ENCODE measurements at regions not wholly inside any gene's neighbourhood (a gene's known extent, or its start where the extent isn't known, plus 50 kb on each side); places are given as distances from the start of the nearest gene placed in this dataset.

DNA sequence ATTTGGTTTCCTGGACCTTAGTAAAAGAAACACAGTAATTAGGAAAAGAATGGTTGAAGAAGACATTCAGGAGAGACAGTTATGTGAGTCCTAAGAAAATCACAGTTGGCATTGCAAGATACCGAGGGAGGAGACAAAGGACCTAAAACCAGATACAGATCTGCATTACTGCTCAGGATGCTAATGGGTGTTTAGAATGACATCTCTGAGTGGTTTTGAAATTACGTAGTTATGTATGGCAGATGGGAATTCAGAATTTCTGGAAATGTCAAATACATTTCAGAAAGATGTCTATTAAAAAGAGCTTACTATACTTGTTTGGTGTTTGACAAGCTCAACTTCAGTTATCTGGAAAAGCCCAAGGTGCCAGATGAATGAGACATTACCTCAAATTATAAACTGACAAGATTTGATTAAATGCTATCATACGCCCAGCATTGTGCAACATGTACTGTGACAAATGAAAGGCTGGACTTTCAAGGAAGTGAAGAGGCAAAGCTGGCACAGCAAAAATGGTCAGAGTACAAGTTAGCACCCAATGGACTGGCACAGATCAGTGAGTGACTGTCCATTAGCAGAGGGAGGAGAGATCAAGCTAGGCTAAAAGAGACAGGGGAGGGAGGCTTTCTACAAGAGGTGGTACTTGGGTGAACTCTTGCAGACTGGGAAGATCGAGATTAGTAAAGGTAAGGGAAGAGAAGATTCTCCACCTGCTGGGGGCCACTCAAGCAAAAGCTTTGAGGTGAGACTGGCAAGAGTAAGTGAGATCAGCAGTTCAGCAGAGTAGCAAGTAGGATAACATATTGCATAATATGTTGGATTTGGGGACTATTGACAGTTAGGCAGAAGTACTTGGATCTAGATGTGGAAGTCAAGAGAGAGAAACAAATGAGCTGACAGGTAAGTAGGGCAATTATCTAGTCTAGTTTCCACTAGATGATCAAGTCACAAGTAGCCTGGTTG, 168.9 kb downstream of the CYRIA start:
- DNase-seq, result no peak

- DNase-seq, result no peak
Measured at GRCh38 chr2:16495509-16496208, 170.0 kb downstream of the CYRIA start.

GRCh38 chr2:16494836-16495508, 170.7 kb downstream of the CYRIA start:
- DNase-seq, result no peak

GRCh38 chr2:16493788-16494187, 171.8 kb downstream of the CYRIA start:
- no peak for DNase-seq

- no peak for DNase-seq
Measured at GRCh38 chr2:16487686-16488085, 177.9 kb downstream of the CYRIA start.

DNA sequence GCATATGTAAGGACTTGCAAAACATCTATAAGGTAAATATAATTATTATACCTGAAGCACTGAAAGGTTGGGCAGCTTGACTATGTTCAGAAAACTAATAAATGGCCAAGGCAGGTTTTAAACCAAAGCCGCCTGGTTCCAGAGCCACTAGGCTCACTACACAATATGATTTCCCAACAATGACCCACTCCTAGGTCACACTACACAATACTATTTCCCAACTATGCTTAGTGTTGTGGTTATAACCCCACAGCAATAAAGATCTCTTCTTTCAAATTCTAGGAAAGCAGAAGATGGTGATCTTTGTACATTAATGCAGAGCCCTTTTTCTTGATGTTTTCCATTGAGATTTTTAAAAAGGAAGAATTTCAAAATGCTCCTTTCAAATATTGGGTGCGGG, 180.4 kb downstream of the CYRIA start:
- no peak for DNase-seq

- no peak for DNase-seq
Measured at GRCh38 chr2:16482460-16482859, 183.2 kb downstream of the CYRIA start.

DNA sequence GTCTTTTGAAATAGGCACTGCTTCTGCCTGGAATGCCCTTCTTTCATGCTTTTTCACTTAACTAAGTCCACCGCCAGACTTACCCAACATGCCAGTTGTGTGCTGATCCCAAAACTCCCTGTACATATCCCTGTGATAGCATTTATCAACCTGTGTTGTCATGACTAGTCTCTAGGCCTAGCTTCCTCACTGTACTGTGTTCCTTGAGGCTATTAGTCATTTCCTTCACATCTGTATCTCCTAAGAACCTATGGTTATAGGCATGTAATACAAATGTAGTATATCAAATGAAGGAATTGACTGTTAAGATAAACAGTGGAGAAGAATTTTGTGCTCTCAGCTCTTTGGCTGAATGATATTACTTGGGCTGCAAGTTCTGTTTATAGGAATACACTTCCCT, 184.3 kb downstream of the CYRIA start:
- no peak for DNase-seq

DNA sequence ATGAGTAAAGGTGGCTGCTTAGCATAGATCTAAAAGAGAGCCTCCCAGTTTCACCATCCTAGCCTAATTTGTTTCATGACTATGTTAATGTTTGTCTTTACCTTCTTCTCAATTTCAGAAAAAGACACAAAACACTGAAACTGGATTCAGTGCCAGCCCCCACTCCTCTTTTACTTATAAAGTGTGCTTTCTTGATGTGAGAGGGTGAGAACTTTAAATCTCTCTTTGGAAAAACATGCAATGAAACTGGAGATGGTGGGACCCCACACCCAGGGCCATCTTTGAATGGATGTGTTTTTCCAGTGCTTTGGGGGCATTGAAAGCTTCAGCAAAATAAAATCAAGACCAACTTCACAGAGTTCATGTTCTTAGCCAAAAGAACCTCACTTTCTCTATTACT, 185.9 kb downstream of the CYRIA start:
- DNase-seq, result no peak

GRCh38 chr2:16478434-16479210, 187.0 kb downstream of the CYRIA start:
- no peak for DNase-seq

- no peak for DNase-seq
Measured at GRCh38 chr2:16477648-16478047, 188.0 kb downstream of the CYRIA start.

DNA sequence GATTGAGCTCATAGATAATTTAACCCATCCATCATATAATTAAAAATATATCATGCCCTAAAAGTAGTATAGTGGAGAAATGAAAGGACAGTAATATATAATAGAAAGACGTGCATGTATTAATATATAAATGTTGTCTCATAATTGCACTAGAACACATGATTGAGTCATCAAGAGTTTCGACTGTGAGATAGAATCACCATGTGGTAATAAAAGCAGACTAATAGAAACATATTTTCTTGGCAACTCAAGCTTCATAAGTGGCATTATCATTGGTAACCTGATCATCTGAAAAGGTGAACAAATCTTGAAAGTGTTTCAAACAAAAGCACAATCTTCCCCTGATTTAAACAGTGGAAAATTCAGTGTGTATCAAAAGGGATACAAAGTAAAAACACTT, 188.8 kb downstream of the CYRIA start:
- DNase-seq, result no peak

DNA sequence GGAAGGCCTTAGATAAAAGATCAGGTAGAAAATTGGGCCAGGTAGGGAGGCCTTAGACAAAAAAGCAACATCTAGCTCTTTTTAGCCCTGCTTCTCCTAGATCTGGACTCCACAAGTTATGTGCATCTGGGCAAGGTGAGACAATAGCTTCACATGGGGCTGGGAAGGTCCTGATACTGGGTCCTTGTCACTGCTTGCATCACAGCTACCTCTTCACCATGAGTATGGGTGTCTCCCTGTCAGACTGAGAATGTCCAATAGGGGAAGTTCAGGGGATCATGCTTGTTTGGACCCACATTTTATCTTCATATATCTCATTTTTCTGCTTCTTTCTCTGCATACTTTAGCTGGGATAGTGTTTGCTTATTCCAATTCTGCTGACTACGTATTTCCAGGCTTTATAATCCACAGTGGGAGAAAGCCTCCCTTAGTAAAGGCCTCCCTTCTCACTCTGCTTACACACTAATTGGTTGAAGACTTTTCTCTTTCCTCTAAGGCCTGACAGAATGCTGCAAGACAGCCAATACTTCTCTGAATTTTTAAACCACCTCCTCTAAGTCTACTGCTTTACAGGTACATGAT, 189.6 kb downstream of the CYRIA start:
- DNase-seq, result no peak

DNA sequence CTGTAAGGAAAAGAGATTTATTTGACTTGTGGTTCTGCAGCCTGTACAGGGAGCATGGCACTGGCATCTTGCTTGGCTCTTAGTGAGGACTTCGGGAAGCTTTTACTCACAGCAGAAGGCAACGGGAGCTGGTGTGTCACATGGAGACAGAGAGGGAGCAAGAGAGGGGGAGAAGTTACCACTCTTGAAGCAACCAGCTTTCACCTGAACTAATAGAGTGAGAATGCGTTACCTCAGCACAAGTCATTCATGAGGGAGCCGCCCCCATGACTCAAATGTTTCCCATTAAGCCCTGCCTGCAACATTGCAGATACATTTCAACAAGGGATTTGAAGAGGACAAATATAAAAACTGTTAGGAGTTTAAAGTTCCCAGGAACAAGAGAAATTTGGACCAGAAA, 190.0 kb downstream of the CYRIA start:
- DNase-seq, result no peak

GRCh38 chr2:16473575-16473974, 192.1 kb downstream of the CYRIA start:
- no peak for DNase-seq

DNA sequence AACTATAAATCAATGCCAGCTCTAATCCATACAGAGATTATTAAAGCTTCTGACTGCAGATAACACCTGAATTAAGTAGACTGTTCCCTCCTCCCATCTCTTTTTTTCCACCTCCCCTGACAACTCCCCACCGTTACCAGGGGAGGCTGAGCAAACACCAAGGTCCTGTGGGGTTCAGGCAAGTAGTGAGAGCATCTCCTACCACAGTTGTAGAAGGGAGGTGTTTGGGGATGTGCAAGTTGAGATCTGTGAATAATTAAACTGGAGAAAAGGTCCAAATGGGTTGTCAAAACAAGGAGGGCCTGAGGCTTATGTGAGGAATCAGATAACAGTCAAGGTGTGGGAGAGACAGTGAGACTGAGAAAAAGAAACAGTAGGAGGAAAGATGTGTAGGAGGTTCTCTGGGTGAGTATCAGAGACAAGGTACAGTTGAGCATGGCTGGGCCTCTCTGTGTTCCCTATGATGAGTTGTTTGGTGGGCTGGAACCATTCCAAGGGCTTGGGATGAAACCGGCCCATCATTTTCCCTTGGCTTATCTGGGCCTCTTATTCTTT, 194.6 kb downstream of the CYRIA start:
- no peak for DNase-seq

DNA sequence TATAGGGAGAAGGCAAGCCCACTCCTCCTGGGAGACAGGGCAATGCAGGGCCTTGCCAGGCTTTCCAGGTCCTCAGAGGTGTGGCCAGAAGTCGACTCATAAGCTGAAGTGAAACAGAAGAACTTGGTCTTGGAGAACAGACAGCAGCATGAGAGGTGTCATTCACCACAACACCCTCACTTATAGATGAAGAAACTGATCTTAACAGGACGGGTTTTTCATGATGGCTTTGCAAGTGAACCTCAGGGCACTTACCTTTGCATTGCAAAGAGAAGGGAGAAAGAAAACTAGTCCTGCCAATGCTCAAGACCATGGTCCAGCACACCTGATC, 198.8 kb downstream of the CYRIA start:
- DNase-seq, result no peak

GRCh38 chr2:16466133-16466820, 199.4 kb downstream of the CYRIA start:
- DNase-seq, result no peak

DNA sequence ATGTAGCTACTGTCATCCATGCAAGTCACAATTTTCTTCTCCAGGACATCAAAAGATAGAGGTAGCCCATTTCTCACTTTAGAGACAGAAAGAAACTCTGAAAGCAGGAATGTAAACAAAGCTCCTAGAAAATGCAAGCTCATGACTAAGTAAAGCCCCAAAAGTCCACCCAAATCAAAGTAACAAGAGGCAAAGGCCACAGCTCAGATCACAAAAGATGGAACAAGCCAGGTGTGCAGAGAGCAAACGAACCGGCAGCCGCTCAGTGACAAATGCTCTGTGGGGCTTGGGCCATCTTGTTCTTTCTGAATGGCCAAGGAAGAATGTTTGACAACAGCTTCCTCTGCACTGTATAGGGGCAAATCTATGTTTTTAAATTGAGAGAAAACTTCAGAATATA, 201.0 kb downstream of the CYRIA start:
- DNase-seq, result no peak

DNA sequence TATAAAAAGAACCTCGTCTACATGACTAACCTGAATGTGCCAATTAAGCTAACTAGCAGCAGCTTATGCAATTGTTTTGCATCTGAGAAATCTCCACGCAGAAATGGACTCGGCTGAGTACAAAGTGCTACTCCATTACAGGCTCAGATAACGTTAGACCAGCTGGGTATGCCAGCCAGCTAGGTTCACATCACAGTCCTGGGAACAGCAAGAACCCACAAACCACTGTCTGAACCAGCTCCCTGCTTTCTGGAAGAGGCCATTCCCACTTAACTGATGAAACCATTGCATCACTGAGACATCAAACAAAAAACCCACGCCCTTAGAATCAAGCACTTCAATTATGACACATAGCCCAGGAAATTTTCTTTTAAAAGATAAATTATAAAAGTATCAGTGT, 202.7 kb downstream of the CYRIA start:
- no peak for DNase-seq

DNA sequence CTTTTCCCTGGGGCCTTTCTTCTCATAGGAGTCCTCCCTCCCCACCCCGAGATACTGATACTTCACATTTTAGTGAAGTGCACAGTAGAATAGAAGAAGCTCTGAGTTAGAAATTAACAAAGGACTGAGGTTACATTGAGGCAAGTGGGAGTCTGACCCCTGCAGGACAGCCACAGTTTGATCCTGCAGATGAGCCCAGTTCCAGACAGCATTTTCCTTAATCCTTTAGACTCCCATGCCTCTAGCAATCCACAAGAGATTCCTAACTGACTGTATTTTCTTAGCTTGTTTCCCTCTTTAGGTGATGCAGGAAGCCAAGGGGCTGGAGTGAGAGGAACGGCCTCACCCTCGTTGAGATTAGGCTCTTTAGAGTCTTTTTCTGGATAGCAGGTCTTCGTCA, 204.0 kb downstream of the CYRIA start:
- DNase-seq, result no peak

GRCh38 chr2:16459606-16460005, 206.0 kb downstream of the CYRIA start:
- no peak for DNase-seq
